ENCODE measurements at regions not wholly inside any gene's neighbourhood (a gene's known extent, or its start where the extent isn't known, plus 50 kb on each side); places are given as distances from the start of the nearest gene placed in this dataset.

DNA sequence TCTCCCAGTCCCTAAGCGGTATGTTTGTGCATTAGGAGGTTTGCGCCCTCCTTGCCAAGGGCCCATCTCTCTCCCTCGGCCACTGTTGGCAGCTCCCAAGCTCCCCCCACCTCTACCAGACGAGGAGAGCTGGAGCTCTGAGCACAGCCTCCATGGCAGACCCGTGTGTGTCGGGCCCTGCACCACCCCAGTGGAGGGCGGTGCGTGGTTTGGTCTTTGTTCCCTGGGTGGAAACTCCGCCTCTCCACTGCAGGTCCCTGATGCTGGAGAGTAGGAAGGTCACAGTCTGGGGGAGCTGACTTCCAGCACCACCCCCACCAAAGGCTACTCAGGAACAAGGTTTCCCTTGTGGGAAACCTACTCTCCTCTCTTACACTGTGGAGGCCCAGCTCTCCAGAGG is 162.6 kb upstream of the FHL2 start:
- TF ChIP-seq POLR2A (IDR thresholded peaks at IDR 0.05; ENCODE audit: low read length): no peak
- TF ChIP-seq GATA1 (IDR thresholded peaks at IDR 0.05; ENCODE audit: low read depth, low read length): no peak

Data from erythroblast (primary cell).